ENCODE measurements at regions not wholly inside any gene's neighbourhood (a gene's known extent, or its start where the extent isn't known, plus 50 kb on each side); places are given as distances from the start of the nearest gene placed in this dataset.
"Not testable (repeated sequence)": the region's sequence is repeated elsewhere in the genome, so short reads cannot be mapped to it uniquely, and the experiment has no call there.

- no peak for DNase-seq (ENCODE audit: low spot score)
- intact Hi-C loops (cut with DNase I): no loop called here
Measured at GRCh38 chr5:158200619-158201018, 341.7 kb upstream of the CLINT1 start.

- DNase-seq (ENCODE audit: low spot score): no peak
- intact Hi-C loops (cut with DNase I): no loop called here
Measured at GRCh38 chr5:158198636-158199035, 339.7 kb upstream of the CLINT1 start.

- intact Hi-C loops (cut with DNase I): no loop called here
- no peak for DNase-seq (ENCODE audit: low spot score)
Measured at GRCh38 chr5:158195416-158196210, 336.7 kb upstream of the CLINT1 start.

GRCh38 chr5:158194561-158194976, 335.6 kb upstream of the CLINT1 start:
- no peak for DNase-seq (ENCODE audit: low spot score)
- intact Hi-C loops (cut with DNase I): no loop called here

GRCh38 chr5:158193395-158193794, 334.4 kb upstream of the CLINT1 start:
- intact Hi-C loops (cut with DNase I); DNase-seq (ENCODE audit: low spot score): not testable (repeated sequence)

GRCh38 chr5:158180407-158180806, 321.5 kb upstream of the CLINT1 start:
- intact Hi-C loops (cut with DNase I): no loop called here
- DNase-seq (ENCODE audit: low spot score): no peak

- intact Hi-C loops (cut with DNase I): loop anchor here (5.0 to 10.0 kb wide), 4 partner anchors 243 to 956 kb away; no protein-coding TSS in a partner anchor
Measured at GRCh38 chr5:158179271-158179670, 320.3 kb upstream of the CLINT1 start.

GRCh38 chr5:158178535-158178934, 319.6 kb upstream of the CLINT1 start:
- no peak for DNase-seq (ENCODE audit: low spot score)
- intact Hi-C loops (cut with DNase I): loop anchor here (5.0 to 10.0 kb wide), 4 partner anchors 244 to 956 kb away; no protein-coding TSS in a partner anchor

More at GRCh38 chr5:158179271-158179670, 320.3 kb upstream of the CLINT1 start:
- DNase-seq (ENCODE audit: low spot score): no peak

GRCh38 chr5:158177146-158177545, 318.2 kb upstream of the CLINT1 start:
- intact Hi-C loops (cut with DNase I): loop anchor here (5.0 to 10.0 kb wide), 4 partner anchors 245 to 958 kb away; no protein-coding TSS in a partner anchor
- no peak for DNase-seq (ENCODE audit: low spot score)

GRCh38 chr5:158175934-158176481, 317.1 kb upstream of the CLINT1 start:
- no peak for DNase-seq (ENCODE audit: low spot score)
- intact Hi-C loops (cut with DNase I): loop anchor here (2.0 to 10.0 kb wide), 5 partner anchors 246 to 959 kb away; no protein-coding TSS in a partner anchor

- intact Hi-C loops (cut with DNase I): loop anchor here (2.0 to 10.0 kb wide), 5 partner anchors 247 to 960 kb away; no protein-coding TSS in a partner anchor
- peak; percentile 80 for DNase-seq (ENCODE audit: low spot score)
Measured at GRCh38 chr5:158174918-158175851, 316.2 kb upstream of the CLINT1 start.

- intact Hi-C loops (cut with DNase I): loop anchor here (2.0 to 10.0 kb wide), 2 partner anchors 931 to 961 kb away; no protein-coding TSS in a partner anchor
Measured at GRCh38 chr5:158174026-158174425, 315.1 kb upstream of the CLINT1 start.

GRCh38 chr5:158172005-158172404, 313.1 kb upstream of the CLINT1 start:
- intact Hi-C loops (cut with DNase I): loop anchor here (10.0 kb wide), 1 partner anchor 963 kb away; no protein-coding TSS in a partner anchor
- no peak for DNase-seq (ENCODE audit: low spot score)

More at GRCh38 chr5:158174026-158174425, 315.1 kb upstream of the CLINT1 start:
- no peak for DNase-seq (ENCODE audit: low spot score)

- no peak for DNase-seq (ENCODE audit: low spot score)
- intact Hi-C loops (cut with DNase I): loop anchor here (10.0 kb wide), 1 partner anchor 964 kb away; no protein-coding TSS in a partner anchor
Measured at GRCh38 chr5:158170534-158170933, 311.6 kb upstream of the CLINT1 start.

GRCh38 chr5:158170060-158170459, 311.1 kb upstream of the CLINT1 start:
- no peak for DNase-seq (ENCODE audit: low spot score)
- intact Hi-C loops (cut with DNase I): loop anchor here (10.0 kb wide), 1 partner anchor 965 kb away; no protein-coding TSS in a partner anchor

GRCh38 chr5:158166424-158166823, 307.5 kb upstream of the CLINT1 start:
- intact Hi-C loops (cut with DNase I): no loop called here
- DNase-seq (ENCODE audit: low spot score): no peak

- intact Hi-C loops (cut with DNase I): no loop called here
- no peak for DNase-seq (ENCODE audit: low spot score)
Measured at GRCh38 chr5:158165647-158166046, 306.7 kb upstream of the CLINT1 start.

GRCh38 chr5:158164296-158165047, 305.5 kb upstream of the CLINT1 start:
- no peak for DNase-seq (ENCODE audit: low spot score)
- intact Hi-C loops (cut with DNase I): no loop called here

Measured in cardiac septum (tissue), 1 donor.